SK-MEL-5 (cell line): ENCODE measurements at regions not wholly inside any gene's neighbourhood (a gene's known extent, or its start where the extent isn't known, plus 50 kb on each side); places are given as distances from the start of the nearest gene placed in this dataset.
"Not testable (repeated sequence)": the region's sequence is repeated elsewhere in the genome, so short reads cannot be mapped to it uniquely, and the experiment has no call there.

Experiments
- DNase-seq: peaks from one replicate; pipeline ENCODE4 v3.0.0-alpha.2; 2016; ENCODE audit warnings: low read depth, low spot score
- in situ Hi-C: cut with HindIII; loops from 2 replicates; pipeline ENCODE4 v1.10.0; 2016; ENCODE audit warnings: low sequenced_read_pairs, high pct_unique_total_duplicates, low pct_unique_long_range_greater_than_20kb

DNA sequence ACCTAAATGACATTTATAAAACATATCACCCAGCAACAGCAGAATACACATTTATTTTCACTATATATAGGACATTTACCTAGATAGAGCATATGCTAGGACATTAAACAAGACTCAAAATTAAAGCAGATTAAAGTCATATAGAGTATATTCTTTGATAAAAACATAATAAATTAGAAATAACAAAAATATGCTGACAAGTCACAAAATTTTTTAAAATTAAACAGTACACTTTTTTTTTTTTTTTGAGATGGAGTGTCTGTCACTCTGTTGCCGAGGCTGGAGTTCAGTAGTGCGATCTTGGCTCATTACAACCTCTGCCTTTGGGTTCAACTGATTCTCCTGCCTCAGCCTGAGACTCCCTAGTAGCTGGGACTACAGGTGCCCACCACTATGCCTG lies 758.9 kb upstream of the NRXN1 start:
- in situ Hi-C loops, result no loop called here
- no peak for DNase-seq

DNA sequence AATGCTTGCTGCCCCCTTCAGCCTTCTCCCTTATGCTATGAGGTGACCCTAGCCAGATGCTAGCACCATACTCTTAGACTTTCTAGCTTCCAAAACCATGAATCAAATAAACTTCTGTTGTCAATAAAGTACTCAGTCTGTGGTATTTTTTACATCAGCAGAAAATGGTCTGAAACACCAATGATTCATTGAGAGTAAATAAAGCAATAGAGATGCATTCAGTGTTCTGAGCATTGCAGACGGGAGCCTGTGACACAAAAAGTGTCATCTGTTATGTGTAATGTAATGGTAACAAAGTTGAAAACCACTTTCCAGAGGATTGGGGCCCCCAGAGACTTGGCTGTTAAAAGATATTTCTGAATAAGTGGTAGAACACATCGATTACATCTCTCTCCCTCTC lies 758.0 kb upstream of the NRXN1 start:
- in situ Hi-C loops, result no loop called here
- no peak for DNase-seq

DNA sequence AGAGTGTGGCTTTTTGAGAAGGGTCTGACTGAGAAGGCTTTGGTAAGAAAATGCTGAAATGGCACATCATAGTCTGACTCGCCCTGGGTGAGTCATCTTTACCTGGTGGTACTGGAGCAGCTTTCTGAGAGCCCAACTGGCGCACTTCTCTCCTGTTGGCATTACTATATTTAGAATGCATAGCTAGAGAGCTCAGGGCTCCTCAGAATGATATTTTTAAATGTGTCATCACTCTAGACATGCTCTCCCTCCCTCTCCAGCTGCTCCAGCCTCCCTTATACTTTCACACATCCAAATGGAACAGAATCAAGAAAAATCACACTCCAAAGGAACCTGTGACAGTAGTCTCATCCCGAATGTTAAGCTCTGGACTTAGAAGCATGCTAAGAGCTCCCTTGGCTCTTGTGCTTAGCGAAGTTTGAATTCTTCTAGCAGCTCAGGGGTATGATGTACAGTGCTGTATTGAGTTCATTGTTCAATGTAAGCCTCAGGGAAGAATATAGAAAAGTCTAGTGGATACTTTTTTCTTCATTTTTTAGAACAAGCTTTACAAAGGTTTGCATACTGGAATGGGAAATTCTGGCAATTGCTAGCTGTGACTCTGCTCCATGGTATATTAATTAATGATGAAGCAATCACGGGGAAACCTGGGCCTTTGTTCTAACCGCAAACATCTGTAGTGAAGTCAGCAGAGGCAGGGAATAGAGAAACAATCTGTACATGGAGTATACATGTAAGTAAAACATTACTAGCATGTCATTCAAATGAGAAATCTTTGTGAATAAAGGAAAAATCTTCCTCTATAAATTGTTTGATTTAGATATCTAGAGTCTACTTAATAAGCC lies 751.2 kb upstream of the NRXN1 start:
- no peak for DNase-seq
- in situ Hi-C loops, result no loop called here

DNA sequence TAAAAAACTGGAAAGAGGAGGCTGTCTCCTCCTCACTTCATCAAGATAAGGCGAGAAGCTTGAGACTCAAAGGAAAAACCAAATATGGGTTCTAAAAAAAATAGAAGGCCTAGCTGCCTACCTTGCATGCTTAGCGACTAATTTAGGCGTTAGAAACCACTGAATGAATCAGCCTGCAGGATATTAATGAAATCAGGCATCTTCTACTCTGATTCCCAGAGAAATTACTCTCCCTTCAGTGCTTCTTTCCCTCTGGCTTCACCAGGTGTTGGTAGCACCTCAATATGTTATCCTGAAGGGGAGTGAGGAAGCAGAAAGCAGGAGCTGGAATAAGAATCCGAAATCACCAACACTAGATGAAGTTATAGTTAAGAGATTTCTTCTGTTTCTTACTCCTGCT lies 749.8 kb upstream of the NRXN1 start:
- in situ Hi-C loops, result no loop called here

DNA sequence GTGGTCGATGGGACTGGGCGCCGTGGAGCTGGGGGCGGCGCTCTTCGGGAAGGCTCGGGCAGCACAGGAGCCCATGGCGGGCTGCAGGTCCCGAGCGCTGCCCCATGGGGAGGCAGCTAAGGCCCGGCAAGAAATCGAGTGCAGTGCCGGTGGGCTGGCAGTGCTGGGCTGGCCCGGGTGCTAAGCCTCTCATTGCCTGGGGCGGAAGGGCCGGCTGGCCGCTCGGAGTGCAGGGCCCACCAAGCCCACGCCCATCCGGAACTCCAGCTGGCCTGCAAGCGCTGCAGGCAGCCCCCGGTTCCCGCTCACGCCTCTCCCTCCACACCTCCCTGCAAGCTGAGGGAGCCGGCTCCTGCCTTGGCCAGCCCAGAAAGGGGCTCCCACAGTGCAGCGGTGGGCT lies 748.4 kb upstream of the NRXN1 start:
- in situ Hi-C loops, result no loop called here

More for the DNA sequence above, 749.8 kb upstream of the NRXN1 start:
- no peak for DNase-seq

DNA sequence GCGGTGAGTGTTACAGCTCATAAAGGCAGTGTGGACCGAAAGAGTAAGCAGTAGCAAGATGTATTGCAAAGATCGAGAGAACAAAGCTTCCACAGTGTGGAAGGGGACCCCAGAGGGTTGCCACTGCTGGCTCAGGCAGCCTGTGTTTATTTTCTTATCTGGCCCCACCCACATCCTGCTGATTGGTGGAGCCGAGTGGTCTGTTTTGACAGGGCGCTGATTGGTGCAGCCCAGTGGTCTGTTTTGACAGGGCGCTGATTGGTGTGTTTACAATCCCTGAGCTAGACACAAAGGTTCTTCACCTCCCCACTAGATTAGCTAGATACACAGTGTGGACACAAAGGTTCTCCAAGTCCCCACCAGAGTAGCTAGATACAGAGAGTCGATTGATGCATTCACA lies 747.8 kb upstream of the NRXN1 start:
- in situ Hi-C loops, result not testable (repeated sequence)
- DNase-seq, result peak; percentile 53

More for the DNA sequence above, 748.4 kb upstream of the NRXN1 start:
- DNase-seq, result no peak

DNA sequence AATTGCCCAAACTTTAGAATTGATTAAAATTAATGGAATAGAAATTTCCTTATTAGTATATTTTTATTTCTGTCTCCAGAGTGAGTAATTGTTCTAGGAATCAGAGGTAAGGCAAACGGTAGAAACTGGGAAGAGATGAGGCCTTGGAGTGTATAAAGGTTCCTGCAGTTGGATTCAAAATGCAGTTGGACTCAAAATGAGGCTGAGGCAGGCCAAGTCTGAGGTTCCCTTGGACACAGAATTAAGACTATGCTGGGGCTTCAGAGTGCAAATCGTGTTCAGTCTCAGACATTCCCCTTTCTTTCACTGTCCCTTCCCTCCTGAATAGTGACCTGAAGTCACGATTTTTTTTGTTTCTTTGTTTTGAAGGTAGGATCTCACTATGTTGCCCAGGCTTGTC lies 746.9 kb upstream of the NRXN1 start:
- in situ Hi-C loops, result no loop called here
- no peak for DNase-seq

DNA sequence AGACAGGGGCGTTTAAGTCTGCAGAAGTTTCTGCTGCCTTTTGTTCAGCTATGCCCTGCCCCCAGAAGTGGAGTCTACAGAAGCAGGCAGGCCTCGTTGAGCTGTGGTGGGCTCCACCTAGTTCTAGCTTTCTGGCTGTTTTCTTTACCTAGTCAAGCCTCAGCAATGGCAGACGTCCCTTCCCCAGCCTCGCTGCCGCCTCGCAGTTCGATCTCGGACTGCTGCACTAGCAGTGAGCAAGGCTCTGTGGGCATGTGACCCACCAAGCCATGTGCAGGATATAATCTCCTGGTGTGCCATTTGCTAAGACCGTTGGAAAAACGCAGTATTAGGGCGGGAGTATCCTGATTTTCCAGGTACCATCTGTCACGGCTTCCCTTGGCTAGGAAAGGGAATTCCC lies 742.7 kb upstream of the NRXN1 start:
- DNase-seq, in situ Hi-C loops: not testable (repeated sequence)

DNA sequence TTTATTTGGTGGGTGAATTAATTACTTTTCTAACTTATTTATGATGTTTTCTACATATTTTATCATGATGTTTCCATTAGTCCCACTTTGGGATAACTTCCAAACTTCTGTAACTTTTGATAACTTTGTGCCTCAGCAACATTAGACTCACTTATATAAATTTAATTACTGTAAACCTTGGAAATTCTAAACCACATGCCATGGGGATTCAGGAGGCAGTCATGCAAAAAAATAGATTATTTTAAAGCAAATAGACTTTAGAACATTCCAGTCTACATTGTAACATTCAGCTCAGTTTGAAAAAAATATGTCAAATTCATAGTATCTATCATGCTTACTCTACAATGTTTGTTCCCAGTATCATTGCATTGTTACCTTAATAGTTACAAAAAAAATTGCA lies 728.5 kb upstream of the NRXN1 start:
- DNase-seq, result no peak
- in situ Hi-C loops, result no loop called here

DNA sequence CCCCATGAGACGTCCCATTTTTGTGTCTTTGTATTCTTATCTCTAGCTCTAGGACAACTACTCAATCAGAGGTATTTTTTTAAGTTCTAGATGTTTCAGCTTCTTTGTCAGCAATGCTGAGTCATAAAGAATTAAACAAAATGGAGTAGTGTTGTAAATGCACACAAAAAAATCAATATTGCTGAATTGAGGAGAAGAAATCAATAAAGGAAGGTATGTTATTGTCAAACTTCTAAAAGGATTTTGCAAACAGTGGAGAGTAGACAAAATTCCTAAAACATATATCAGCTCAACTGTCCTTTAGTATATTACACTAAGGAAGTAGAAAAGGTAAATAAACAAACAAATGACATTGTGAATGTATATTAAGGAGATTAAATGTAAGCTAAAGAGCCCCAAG lies 726.1 kb upstream of the NRXN1 start:
- in situ Hi-C loops, result no loop called here

DNA sequence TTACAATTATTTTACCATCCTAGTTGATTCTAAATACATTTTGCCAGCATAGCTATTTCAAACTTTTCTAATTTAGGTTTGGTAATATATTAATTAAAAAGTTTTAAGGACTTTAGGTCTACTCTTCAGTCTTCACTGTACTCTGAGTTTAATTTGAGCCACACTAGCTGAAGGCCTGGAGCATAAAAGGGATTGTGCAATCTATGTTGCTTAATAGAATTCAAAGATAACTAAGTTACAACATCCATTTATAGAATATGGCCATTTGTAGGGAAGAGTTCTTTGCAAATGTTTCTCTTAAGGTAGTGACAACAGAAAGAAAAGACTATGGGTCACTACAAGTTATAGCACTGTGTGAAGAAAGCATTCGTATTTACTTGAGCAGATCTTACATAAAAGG lies 702.2 kb upstream of the NRXN1 start:
- in situ Hi-C loops, result no loop called here
- DNase-seq, result no peak

More for the DNA sequence above, 726.1 kb upstream of the NRXN1 start:
- DNase-seq, result no peak

DNA sequence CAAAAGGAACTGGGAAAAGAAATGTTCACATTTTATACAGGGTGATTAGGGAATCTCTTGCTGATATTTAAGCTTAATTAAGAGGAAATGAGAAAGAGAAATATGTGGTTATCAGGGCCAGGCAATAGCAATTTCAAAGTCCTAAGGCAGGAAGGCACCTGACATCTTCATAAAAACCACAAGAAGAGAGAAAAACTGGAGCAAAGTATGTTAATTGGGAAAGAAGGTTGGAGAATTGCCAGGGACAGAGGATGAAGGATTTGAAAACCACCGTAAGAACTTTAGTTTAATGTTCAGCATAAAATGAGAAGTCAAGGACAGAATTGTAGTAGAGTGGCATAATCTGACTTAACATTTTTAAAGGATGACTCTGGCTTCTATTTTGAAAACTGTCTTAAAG lies 691.8 kb upstream of the NRXN1 start:
- in situ Hi-C loops, result no loop called here
- no peak for DNase-seq

DNA sequence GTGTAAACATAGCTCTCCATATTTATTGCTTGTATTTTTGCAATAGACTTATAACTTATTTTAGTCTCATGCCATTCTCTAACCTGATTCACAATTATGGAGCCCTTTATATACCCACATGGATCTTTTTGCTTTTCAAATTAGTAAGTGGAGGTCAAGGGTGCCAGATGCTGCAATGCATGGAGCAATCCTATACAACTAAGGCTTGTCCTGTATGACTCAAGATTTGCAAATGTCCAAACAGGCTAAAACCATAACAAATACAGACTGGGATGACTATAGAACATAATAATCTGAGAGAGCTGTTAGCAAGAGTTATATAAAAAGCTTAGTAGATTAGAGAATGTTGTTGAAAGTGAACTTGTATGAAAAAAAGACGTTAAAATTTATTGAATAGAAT lies 690.4 kb upstream of the NRXN1 start:
- in situ Hi-C loops, result no loop called here
- DNase-seq, result no peak

DNA sequence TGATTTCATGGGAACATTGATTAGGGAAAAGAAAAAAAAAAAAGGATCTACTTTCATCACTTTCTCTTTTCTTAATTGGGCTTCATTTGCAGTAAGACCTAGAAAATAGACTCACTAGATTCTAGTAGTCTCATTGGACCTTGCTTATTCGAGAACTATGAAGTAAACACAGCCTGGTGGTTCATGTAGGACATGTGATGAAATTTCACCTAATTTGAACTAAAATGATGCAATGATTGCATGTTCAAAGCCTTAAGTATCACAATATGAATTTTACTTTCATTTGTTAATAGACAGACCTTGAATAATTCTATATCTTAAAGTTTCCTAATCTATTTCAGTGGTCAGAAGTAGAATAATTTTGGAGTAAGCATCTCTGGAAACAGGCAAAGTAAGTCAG lies 688.9 kb upstream of the NRXN1 start:
- in situ Hi-C loops, result no loop called here
- DNase-seq, result no peak

DNA sequence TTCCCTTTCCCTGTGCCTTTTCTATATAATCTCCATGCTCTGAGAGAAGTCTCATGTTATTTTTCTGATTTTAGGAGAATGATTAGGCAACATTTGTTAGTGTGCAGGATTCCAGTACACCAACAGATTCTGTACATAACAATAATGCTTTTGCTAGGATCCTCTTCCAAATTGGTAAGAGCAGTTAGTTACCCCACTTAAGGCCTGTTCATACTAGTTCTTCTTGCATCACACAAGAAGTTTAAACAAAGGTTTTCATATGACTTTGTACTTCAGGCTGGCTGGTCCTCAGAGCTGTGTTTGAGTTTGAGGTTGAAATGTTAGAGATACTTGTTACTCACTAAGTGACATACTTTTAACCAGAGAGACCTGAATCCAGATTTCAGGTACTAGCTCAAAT lies 686.9 kb upstream of the NRXN1 start:
- in situ Hi-C loops, result no loop called here
- DNase-seq, result no peak

DNA sequence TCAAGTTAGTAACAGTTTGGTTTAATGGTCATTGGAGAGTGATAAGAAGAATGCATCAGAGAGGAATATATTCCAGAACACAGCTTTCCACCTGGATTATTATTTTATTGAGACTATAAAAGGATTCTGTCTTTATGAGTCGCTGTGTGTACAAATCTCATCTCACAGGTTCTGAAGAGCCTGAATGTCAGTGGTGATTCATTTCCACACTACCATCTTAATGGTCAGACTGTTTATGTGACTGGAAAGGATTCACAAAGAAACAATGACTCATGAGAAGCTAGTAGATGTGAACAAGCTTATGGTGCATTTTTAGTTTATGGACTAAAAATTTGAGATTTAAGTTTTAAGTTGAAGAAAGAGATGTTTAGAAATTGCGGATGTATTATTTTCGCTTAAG lies 685.4 kb upstream of the NRXN1 start:
- no peak for DNase-seq
- in situ Hi-C loops, result no loop called here

DNA sequence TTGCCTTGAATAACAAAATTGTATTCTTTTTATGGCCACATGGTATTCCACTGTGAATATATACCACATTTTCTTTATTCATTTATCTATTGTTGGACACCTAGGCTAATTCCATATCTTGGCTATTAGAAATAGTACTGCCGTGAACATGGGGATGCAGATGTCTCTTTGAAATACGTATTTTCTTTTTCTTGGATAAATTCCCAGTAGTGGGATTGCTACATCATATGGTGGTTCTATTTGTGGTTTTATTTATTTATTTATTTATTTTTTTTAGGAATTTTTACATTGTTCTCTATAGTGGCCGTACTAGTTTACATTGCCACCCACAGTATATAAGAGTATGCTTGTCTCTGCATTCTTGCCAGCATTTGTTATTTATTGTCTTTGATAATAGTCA lies 679.8 kb upstream of the NRXN1 start:
- DNase-seq, result no peak
- in situ Hi-C loops, result no loop called here

DNA sequence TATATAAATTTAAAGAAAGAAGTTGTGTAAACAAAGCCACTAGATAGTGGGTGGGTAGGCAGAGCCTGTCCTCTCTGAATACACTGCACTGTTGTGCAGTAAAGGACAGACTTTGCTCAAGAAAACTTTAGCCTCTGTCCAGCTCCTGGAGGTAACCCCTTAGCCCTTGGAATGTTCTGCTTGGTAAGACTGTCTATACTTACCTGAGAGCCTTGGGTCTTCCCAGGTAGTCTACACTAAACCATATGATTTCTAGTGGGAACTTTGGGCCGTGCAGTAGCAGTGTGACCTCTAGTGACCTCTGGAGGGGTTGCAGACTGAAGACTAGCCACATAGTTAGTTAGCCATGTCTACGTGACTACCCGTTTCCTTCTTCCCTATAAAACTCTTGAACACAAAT lies 678.3 kb upstream of the NRXN1 start:
- in situ Hi-C loops, result no loop called here

DNA sequence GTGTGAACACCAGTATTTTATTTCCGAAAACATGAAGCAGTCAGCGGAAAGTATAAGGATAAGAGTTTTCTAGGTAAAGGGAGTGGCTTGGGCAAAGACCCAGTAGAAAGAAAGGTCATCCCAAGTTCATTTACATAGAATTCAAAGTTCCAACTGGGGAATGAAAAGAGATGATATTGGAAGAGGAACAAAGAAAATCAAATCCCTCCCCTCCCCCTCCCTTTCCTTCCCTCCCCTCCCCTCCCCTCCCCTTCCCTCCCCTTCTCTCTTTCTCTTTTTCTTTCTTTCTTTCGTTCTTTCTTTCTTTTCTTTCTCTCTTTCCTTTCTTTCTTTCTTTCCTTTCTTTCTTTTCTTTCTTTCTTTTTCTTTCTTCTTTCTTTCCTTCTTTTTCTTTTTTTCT lies 675.7 kb upstream of the NRXN1 start:
- DNase-seq, result no peak
- in situ Hi-C loops, result no loop called here

More for the DNA sequence above, 678.3 kb upstream of the NRXN1 start:
- DNase-seq, result peak; percentile 47

DNA sequence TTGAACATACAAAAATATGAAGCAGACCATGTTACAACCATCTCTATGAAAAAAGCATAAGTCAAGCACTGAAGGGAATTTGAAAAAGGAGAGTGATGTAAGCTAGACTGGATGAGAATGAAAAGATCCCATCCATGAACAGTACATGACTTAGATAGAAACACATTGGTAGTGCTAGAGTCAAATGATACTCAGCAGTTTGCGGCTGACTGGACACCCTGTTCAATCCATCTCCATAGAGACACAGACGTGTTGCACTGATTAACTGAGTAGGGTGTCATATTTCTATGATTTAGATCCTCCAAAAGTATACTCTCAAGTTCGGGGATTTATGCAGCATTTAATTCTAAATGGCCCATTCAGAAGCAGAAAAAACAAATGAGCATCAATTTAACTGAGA lies 674.3 kb upstream of the NRXN1 start:
- no peak for DNase-seq
- in situ Hi-C loops, result no loop called here
